ENCODE measurements at regions not wholly inside any gene's neighbourhood (a gene's known extent, or its start where the extent isn't known, plus 50 kb on each side); places are given as distances from the start of the nearest gene placed in this dataset.

- no TSS peak for BruUV-seq (replicated peaks)
- TF ChIP-seq ZFX (IDR thresholded peaks at IDR 0.05) = no peak
- no peak for TF ChIP-seq ATF3 (IDR thresholded peaks at IDR 0.05)
- no peak for TF ChIP-seq JUND (IDR thresholded peaks at IDR 0.05)
- no peak for TF ChIP-seq EZH2 (IDR thresholded peaks at IDR 0.05)
- TF ChIP-seq CTCF (IDR thresholded peaks at IDR 0.05 in 2 of 3, conservative IDR thresholded peaks at IDR 0.05 in 1 of 3; ENCODE audit: borderline replicate concordance in 1 of 3, insufficient read depth in 1 of 3, low read depth in 2 of 3, low read length in 2 of 3) = no peak
- TF ChIP-seq, protein P1, sequence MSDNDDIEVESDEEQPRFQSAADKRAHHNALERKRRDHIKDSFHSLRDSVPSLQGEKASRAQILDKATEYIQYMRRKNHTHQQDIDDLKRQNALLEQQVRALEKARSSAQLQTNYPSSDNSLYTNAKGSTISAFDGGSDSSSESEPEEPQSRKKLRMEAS (IDR thresholded peaks at IDR 0.05) = no peak
- no peak for TF ChIP-seq SP1 (IDR thresholded peaks at IDR 0.05; ENCODE audit: low read depth)
- TF ChIP-seq POLR2AphosphoS5 (IDR thresholded peaks at IDR 0.05; ENCODE audit: low read depth, low read length) = no peak
- TF ChIP-seq YY1 (IDR thresholded peaks at IDR 0.05; ENCODE audit: extremely low read depth, insufficient replicate concordance, low read depth, low read length) = no peak
- no peak for TF ChIP-seq FOSL1 (IDR thresholded peaks at IDR 0.05; ENCODE audit: low read depth)
- TF ChIP-seq CBX3 (IDR thresholded peaks at IDR 0.05; ENCODE audit: low read depth) = no peak
- no peak for TF ChIP-seq EGR1 (IDR thresholded peaks at IDR 0.05; ENCODE audit: low read depth)
- TF ChIP-seq RAD21 (IDR thresholded peaks at IDR 0.05; ENCODE audit: low read depth) = no peak
- TF ChIP-seq SIN3A (IDR thresholded peaks at IDR 0.05; ENCODE audit: low read depth) = no peak
- no peak for TF ChIP-seq SRF (IDR thresholded peaks at IDR 0.05; ENCODE audit: low read depth)
- no peak for TF ChIP-seq ELF1 (IDR thresholded peaks at IDR 0.05; ENCODE audit: borderline replicate concordance, low read depth)
- no peak for TF ChIP-seq ZNF274 (IDR thresholded peaks at IDR 0.05; ENCODE audit: low read depth, low read length)
- no peak for TF ChIP-seq TCF7L2 (IDR thresholded peaks at IDR 0.05; ENCODE audit: borderline replicate concordance, extremely low read depth, insufficient read depth, insufficient read length)
- no peak for TF ChIP-seq EZH2phosphoT487 (IDR thresholded peaks at IDR 0.05; ENCODE audit: borderline replicate concordance)
- no peak for TF ChIP-seq POLR2A (IDR thresholded peaks at IDR 0.05; ENCODE audit: borderline replicate concordance, extremely low read depth, insufficient read depth, insufficient read length)
- intact Hi-C loops (cut with micrococcal nuclease) = no loop called here
- Histone ChIP-seq H3K9me2 (ENCODE audit: insufficient read depth) (no peaks in the 10 kb centered on the region), H4K20me1 (ENCODE audit: insufficient read depth) (no peaks in the 10 kb centered on the region), H2AFZ (ENCODE audit: low read depth, low read length, poor library complexity, severe bottlenecking) (no peak overlapping the region), H3K36me3 (ENCODE audit: control insufficient read depth in 1 of 2, insufficient read depth in 2 of 2, low read length in 2 of 2) (no peaks in the 10 kb centered on the region), H3K9me3 (ENCODE audit: control insufficient read depth in 1 of 2, insufficient read depth in 1 of 2, low read depth in 1 of 2, low read length in 2 of 2) (no peaks in the 10 kb centered on the region), H3K4me3 (replicated peaks in 1 of 2; ENCODE audit: low read depth in 1 of 2, low read length in 2 of 2) (no peak overlapping the region), H3K9ac (ENCODE audit: low read length) (no peak overlapping the region), H3K4me2 (ENCODE audit: low read length) (no peak overlapping the region), H3K79me2 (ENCODE audit: insufficient read depth, low read length) (no peaks in the 10 kb centered on the region), H3K4me1 (ENCODE audit: control insufficient read depth in 1 of 2, insufficient read depth in 2 of 2, low read length in 2 of 2) (no peaks in the 10 kb centered on the region), H3K27me3 (ENCODE audit: insufficient read depth, low read length) (0 out of 2 replicates have a peak, but pooled peaks cover 16% of the 10 kb centered on the region), H3K27ac (ENCODE audit: low read depth, low read length) (no peak overlapping the region)
- DNase-seq (ENCODE audit: low read depth, low spot score) = no peak
- RAD21 ChIA-PET (ENCODE audit: low non-redundant PET in 1 of 2, low total read pairs in 2 of 2, uncharacterized antibody in 2 of 2, unreplicated experiment in 2 of 2) = no interaction called here
- no peak for ATAC-seq
- CTCF ChIA-PET = no interaction called here
- POLR2A ChIA-PET = no interaction called here
These were observed 109.9 kb downstream of the RPS24 start for GRCh38 chr10:78143576-78143975.

Measured in HCT116 (cell line).